Activated CD8-positive, alpha-beta memory T cell treated with anti-CD3 and anti-CD28 coated beads for 36 hours (primary cell): ENCODE measurements at regions not wholly inside any gene's neighbourhood (a gene's known extent, or its start where the extent isn't known, plus 50 kb on each side); places are given as distances from the start of the nearest gene placed in this dataset.
"Not testable (repeated sequence)": the region's sequence is repeated elsewhere in the genome, so short reads cannot be mapped to it uniquely, and the experiment has no call there.

ENCODE experiments used
- CTCF ChIA-PET: fragments of 350-600 bp; sonication (Branson Sonifier 250); formaldehyde crosslinking; loops from one replicate; lab custom pipeline; 2021; ENCODE audit warnings: antibody characterized with exemption; lab: Charles Lee
- POLR2A ChIA-PET: fragments of 350-600 bp; sonication (Branson Sonifier 250); formaldehyde crosslinking; loops from one replicate; lab custom pipeline; 2021; ENCODE audit warnings: antibody characterized with exemption; lab: Charles Lee

DNA sequence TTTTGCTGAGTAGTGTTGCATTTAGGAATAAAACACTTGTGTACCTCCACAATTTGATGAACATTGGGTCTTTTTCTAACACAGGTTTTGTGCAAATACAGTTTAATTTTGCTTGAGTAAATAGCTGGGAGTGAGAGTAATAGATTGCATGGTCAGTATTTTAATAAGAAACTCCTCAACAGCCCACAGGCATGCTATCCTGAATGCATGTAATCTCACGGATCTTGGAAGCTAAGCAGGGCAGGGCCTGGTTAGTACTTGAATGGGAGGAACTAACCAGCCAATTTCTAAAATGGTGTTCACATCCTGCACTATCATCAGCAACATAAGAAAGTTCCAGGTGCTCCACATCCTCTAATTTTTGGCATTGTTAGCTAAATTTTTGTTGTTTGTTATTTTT lies 685.4 kb upstream of the MBL2 start:
- POLR2A ChIA-PET, result no interaction called here

DNA sequence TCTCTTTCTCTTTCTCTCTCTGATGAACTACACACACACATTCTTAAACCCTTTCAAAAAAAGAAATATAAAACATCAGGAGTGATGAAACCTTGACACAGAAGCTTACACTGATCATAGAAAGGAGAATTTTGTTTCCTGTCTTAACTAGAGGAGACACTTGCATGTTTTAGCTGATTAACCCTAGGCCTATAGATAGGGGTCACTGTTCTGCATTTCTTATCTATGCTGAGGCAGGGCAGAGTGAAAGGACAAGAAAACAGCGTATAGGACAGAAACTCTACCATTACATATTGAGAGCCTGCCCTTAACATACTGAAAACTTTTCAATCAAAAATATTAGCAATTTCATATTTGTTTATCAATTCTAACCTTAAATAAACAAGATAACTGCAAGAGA lies 680.6 kb upstream of the MBL2 start:
- ChIA-PET POLR2A (no interaction called here), CTCF (no interaction called here)

More for the DNA sequence above, 685.4 kb upstream of the MBL2 start:
- CTCF ChIA-PET, result no interaction called here

DNA sequence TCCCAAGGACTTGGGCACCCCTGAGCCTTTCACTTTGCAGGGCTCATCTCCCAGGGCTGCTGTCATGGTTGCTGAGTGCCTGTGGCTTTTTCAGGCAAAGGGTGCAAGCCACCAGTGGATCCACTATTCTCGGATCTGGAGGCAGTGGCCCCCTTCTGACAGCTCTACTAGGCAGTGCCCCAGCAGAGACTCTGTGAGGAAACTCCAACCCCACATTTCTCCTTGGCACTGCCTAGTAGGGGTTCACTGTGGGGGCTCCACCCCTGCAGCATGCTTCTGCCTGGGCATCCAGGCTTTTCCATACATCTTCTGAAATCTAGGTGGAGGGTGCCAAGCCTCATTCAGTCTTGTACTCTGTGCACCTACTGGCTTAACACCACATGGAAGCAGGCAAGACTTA lies 675.0 kb upstream of the MBL2 start:
- ChIA-PET CTCF (no interaction called here), POLR2A (no interaction called here)

DNA sequence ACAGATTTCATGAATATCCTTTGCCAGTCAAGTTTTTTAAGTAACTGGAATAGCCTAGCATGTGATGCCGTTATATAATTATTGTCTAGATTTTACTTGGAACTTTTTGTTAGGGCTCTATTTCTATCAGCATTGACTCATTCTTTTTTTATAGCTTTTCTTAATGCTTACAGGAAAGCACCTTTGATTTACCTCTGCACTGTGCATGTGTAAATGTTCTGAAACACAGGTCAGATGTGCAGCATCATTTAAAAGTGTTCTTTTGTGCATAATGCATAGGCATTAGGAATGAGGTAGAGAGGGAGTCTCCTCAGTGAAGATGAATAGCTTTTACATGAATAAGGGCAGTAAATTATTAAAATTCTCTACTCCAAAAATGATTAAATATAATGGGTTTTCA lies 669.3 kb upstream of the MBL2 start:
- ChIA-PET POLR2A (no interaction called here), CTCF (no interaction called here)

DNA sequence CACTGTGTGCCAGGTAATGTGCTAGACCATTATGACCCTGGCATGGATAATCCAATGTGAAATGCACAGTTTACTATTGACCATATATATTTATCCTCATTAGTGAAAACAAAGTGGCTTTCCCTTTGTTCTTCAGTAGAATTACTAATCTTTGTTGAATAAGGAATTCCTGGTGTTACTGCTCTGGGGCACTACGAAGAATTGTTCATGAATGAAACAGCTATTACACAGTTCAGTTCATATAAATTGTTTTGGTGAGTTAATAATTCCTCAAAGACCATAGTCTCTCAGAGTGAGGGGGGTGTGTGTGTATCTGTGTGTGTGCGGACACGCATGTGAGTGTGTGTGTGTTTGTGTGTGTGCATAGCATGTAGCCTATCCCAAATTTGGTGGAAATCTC lies 668.0 kb upstream of the MBL2 start:
- CTCF ChIA-PET, result no interaction called here
- POLR2A ChIA-PET, result no interaction called here

DNA sequence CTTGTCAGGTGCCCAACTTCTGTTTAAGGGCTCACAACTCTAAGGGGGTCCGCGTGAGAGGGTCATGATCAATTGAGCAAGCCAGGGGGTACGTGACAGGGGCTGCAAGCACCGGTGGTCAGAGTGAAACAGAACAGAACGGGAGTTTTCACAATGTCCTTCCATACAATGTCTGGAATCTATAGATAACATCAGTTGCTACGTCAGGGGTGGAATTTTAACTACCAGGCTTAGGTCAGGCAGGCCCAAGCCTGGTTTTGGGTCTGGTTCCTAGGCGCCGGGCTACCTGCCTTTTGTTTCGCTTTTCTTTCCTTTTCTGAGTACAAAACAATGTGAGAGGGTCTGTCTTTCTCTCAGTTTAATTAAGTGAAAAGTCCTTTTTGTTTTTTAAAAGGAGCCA lies 666.5 kb upstream of the MBL2 start:
- CTCF ChIA-PET, POLR2A ChIA-PET: not testable (repeated sequence)

DNA sequence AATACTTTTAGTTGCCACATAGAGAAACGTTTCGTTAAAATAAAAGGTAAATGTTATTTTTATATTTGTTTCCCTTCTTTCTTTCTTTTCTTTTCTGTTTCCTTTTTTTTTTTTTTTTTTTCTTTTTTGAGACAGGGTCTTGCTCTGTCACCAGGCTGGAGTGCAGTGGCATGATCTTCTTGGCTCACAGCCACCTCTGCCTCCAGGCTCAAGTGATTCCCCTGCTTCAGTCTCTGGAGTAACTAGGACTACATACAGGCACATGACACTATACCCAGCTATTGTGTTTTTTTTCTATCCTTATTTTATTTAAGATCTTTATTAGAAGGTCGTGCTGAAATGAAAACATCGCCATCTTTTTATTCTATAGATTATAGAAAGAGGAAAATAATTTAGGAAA lies 661.8 kb upstream of the MBL2 start:
- POLR2A ChIA-PET, result no interaction called here

DNA sequence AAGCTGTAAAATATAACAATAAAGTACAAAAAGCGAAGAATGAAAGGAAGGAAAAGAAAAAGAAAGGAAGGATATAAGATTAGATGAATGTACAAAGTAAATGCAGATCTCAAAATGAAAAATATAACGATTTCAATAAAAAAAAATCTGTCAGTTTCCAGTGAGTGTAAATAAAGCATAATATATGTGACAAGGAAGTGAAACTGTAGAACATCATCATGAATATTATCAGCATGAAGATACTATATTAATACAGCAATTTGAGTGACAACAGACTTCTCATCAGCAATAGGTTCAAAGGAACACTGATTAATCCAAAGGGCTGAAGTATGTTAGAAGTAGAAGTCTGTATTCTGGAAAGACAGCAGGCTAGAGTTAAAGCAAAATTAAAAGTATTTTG lies 659.5 kb upstream of the MBL2 start:
- POLR2A ChIA-PET, result no interaction called here
- CTCF ChIA-PET, result no interaction called here

More for the DNA sequence above, 661.8 kb upstream of the MBL2 start:
- CTCF ChIA-PET, result no interaction called here

DNA sequence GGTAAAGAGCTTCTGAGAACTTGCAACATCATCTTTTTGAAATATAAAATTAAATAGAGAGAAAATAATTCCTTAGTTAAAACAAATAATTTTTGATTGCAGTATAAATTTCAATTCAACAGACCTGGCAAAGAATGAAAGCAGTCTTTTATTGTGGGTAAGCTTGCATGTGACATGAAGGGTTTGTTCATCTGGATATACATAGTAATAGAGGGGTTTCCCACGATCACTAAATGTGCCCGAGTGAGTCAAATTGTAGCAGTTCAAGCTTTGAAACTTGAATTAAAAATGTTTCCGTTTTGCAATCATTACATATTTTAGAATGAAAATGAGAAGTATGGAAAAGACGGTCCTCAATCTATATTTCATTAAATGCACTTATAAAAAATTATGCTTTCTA lies 658.4 kb upstream of the MBL2 start:
- CTCF ChIA-PET, result no interaction called here

DNA sequence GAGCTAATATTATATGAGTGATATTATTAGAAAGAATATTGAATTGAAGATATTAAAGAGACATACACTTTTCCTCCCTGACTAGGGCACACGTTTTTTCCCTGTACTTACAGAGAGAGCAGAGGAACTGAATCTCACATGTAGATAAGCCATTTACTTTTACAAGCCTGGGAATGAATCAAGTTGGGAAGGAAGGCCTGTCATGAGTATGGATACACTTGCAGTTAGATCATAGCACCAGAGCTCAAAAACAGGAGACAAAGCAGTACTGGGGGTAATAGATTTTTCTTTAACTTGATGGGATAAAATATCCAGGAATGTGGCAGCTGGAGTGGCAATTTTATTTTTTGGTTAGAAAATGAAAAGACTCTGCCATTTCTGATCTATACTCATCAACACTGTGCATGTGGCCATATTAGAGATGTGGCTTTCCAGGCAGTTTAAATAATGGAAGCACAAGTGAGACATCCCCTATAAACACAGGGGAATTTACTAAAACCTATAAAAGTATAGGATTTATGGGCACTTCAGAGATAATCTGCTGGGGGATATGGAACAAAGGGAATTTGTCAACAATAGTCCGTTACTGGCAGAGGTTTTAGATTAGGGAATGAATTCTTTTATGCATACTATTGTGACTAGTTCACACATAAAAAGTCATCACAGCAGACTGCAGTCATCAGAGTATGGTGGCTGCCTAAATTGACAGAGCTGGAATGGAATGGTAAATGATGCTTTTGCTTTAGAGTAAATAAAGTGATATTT lies 657.7 kb upstream of the MBL2 start:
- POLR2A ChIA-PET, result no interaction called here

More for the DNA sequence above, 658.4 kb upstream of the MBL2 start:
- POLR2A ChIA-PET, result no interaction called here

DNA sequence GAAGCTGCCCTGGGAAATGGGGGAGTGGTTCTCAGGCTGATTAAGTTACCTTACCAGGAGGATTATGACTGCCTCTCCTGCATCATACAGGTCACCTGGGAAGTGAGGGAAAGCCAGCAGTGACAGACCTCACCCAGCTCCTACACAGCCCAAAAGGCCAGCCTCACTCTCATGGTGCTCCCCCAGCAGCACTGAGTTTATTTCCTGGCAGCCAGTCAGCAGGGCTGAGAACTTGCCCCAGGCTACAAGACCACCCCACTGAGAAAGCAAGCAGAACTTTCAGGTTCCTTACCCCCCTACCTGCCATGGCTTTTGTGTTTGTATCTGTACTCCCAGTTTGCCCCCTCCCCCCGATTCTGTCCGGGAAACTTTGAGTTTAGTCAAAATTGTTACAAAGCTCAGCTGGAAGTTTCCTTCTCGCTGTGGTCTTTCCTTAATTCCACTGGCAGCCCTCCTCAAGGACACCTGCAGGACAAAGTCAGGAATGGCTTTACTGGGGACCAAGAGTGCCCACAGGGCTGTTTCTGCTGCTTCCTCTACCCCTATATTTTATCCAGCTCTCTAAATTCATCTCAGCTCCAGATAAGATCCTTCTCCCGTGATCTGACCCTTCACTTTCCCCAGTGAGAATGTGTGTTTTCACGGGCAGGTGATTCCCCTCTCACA lies 649.8 kb upstream of the MBL2 start:
- POLR2A ChIA-PET, result no interaction called here

More for the DNA sequence above, 657.7 kb upstream of the MBL2 start:
- CTCF ChIA-PET, result no interaction called here

DNA sequence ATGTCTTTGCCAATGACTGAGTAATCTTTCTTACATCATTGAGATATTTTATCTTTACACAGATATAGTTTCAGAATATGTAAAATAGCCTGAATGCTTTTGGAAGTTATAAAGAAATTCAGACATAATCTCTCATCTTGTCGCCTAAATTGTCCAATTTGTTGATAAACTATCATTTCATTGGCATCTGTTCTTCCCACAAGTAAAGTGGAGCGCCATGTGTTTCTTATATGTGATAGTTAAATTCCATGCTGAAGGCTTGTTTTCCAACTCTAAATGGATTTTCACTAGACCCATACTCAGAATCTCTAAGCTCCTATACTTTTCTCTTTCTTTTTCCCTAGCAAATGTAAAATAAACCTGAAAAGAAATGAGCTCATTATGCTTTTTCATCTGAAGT lies 640.1 kb upstream of the MBL2 start:
- ChIA-PET CTCF (no interaction called here), POLR2A (no interaction called here)

More for the DNA sequence above, 649.8 kb upstream of the MBL2 start:
- CTCF ChIA-PET, result no interaction called here

DNA sequence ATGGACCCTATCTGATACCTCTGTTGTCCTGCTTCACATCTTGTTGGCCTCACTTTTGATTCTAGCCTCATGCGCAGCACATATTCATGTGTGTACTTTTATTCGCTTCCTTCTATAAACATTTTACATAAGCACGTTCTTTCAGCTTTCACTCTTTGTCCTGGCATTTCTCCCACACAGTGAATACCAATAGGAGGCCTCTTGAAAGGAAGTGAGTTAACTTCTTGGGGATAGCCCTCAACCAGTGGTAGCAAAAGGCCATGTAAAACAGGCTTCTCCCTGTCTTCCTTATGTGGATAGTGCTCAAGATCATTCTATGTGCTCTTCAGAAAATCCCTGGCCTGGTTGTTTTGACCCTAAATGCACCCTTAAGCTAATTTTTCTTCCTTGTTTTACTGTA lies 633.9 kb upstream of the MBL2 start:
- POLR2A ChIA-PET, result no interaction called here
- CTCF ChIA-PET, result no interaction called here

DNA sequence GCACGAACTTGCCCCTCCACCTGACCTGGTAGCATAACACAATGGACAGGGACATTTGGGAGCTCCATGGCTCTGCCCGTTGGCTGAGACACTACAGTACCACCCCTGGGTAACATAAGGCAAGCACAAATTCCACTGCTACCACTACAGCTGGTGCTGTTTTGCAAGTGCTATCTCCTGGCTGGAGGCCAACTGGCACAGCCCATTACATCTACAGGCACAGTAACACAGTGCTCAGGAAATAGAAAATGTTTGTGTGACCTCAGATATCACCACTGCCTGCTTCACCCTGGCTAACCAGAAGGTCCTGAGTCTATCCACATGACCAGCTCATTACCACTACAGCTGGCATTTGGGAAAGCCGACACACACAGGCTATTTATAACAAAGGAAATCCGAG lies 631.1 kb upstream of the MBL2 start:
- ChIA-PET POLR2A (no interaction called here), CTCF (no interaction called here)

DNA sequence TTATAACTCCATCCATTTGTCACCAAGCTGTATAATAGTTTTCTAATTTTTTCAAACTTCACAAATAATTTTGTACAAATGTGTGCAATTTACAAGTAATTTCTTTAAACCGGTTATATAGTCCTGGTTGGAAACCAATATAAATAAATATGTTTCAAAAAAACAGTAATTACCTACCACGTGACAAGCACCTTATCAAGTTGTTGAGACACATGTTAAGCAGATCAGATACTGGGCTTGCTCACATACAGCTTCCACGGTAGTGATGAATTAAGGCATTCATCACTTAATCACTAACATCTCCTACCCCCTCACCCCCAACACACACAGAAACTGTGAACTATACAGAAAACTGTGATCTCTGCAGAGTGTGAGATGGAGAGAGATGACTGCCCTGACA lies 630.0 kb upstream of the MBL2 start:
- ChIA-PET POLR2A (no interaction called here), CTCF (no interaction called here)

DNA sequence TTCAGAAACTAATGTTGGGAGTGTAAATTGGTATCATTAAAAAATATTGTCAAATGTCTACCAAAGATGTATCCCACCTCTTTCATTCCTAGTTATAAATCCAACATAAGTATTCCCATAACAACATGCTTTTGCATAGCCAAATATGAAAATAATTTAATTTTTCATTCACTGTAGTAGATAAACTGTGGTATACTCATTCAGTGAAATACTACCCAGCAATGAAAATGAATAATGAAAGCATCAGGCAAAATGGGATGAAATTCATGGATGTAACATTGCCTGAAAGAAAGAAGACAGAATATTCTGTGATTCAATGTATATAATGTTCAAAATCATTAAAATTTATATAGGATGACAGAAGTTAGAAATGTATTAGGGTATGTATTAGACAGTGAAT lies 629.0 kb upstream of the MBL2 start:
- CTCF ChIA-PET, result no interaction called here
- POLR2A ChIA-PET, result no interaction called here

DNA sequence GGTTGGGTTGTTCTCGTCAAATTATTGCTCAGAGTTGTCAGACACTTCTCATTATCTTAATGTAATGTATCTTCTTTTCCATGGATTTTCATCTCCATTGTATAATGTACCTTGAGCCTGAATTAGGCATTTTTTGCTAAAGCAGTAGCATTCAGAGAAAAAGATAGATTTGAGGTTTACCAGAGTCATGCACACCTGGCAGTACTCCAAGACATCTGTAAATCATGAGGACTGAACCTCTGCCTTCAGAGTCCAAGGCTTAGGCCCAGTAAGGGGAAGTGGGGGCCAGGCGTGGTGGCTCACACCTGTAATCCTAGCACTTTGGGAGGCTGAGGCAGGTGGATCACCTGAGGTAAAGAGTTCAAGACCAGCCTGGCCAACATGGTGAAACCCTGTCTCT lies 624.3 kb upstream of the MBL2 start:
- ChIA-PET CTCF (no interaction called here), POLR2A (no interaction called here)

DNA sequence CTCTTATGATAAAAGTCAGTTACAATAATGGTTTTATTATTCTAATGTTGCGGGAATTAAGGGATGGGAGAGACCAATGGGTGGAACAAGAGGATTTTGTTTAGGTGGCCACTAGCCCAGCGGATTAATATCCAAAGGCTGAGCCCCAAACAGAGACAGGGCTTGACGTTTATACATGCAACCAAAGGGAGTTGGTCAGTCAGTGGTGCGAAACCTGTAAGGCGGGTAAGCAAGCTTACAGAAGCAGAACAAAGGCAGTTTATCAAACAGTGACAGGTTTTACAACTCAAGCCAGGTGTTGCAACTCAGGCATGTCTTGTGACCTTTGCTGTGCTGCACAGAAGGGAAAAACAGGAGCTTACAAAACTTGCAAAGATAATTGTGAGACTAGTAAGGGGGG lies 622.9 kb upstream of the MBL2 start:
- ChIA-PET CTCF (no interaction called here), POLR2A (no interaction called here)

DNA sequence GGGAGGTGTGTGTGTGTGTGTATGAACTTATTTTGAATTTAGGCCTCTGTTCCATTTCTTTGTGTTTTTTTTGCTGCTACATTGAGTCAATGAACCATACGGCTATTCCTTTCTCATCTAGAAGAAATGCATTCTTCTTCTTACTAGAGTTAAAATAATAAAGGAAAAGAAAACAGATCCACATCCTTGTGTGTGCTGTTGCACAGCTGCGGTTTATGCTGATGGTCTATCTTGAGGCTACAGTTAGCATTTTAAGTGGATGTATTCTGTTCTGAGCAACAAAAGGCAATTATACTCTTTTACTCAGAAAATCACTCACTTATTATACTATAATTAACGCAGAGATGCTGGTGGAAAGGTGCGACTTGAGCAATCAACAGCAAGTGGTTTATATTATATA lies 615.0 kb upstream of the MBL2 start:
- ChIA-PET POLR2A (no interaction called here), CTCF (no interaction called here)

DNA sequence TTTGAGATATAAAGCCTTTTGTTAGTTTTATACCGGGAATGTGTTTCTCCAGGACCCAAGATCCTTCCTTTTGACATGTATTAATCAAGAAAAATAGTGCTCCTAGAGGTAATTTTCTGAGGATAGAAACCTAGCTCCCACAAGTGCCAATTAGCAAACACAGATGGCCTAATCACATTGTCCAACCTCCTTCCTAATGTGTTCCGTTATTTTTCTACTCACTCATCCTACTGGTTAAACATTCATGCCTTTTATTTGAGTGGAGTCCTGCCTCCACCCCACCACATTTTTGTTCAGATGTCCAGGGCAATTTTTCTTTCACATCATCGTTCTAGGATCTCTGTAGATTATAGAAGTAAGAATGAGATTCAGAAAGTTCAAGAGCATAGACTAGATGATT lies 610.0 kb upstream of the MBL2 start:
- ChIA-PET CTCF (no interaction called here), POLR2A (no interaction called here)

DNA sequence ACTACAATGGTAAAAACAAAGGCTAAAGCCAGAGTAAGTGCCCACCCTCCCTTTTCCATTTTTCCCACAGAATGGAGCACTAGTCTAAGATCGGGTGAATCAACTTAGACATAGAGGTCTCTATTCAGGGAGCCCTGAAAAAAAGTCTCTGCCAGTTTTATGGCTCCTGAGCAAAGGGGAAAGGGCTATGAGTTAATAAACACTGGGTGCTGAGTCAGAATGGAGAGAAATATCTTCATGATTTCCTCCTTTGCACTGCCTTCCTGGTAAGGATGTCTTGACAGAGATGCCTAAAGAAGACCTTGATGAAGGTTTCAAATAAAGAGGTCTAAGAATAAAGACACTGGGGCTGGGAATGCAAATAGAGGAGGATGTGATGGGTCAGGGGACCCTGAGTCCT lies 607.4 kb upstream of the MBL2 start:
- POLR2A ChIA-PET, result no interaction called here
- CTCF ChIA-PET, result no interaction called here
